Right lobe of liver (tissue), 6 donors: ENCODE measurements at regions not wholly inside any gene's neighbourhood (a gene's known extent, or its start where the extent isn't known, plus 50 kb on each side); places are given as distances from the start of the nearest gene placed in this dataset.

Experiments used
- ATAC-seq, 4 donors: fragments of 200-7000 bp; cut with Tn5 transposase; one replicate each; pipeline ENCODE4 v1.9.1; 2020; ENCODE audit warnings: mild to moderate bottlenecking in 4 of 4, moderate library complexity in 4 of 4
- DNase-seq, 3 donors: peaks; one replicate each; pipeline ENCODE4 v3.0.0-alpha.2; 2020
- H3K27ac ChIP-seq, 3 donors: fragments of 200-600 bp; one replicate each; pipeline ENCODE4 v1.8.0; 2022
- H3K27me3 ChIP-seq, 2 donors: fragments of 200-600 bp; one replicate each; pipeline ENCODE4 v1.8.0; 2022
- H3K36me3 ChIP-seq, 4 donors: fragments of 200-600 bp; sonication (generic) in 1 of 4; one replicate each; pipeline versions ENCODE4 v1.5.1 to v1.8.0; 2017 to 2022; ENCODE audit warnings: control low read depth in 1 of 4
- H3K4me1 ChIP-seq, 4 donors: fragments of 200-600 bp; sonication (generic) in 1 of 4; one replicate each; pipeline versions ENCODE4 v1.5.1 to v1.8.0; 2017 to 2022; ENCODE audit warnings: control low read depth in 1 of 4
- H3K4me3 ChIP-seq, 3 donors: fragments of 200-600 bp; one replicate each; pipeline ENCODE4 v1.8.0; 2022
- H3K9me3 ChIP-seq, 4 donors: fragments of 200-600 bp; sonication (generic) in 1 of 4; one replicate each; pipeline versions ENCODE4 v1.5.1 to v1.8.0; 2017 to 2022; ENCODE audit warnings: control low read depth in 1 of 4
- POLR2A ChIP-seq: fragments of 450-650 bp; IDR thresholded peaks from one replicate; pipeline ENCODE4 v1.6.1; 2017; ENCODE audit warnings: antibody characterized with exemption, mild to moderate bottlenecking
- WGBS: methylation state at CpG from one replicate; pipeline ENCODE4 v1.1.6; 2018; ENCODE audit warnings: low coverage, low lambda C conversion rate; ENCODE audit not compliant: insufficient coverage; ENCODE audit errors: missing lambda C conversion rate; 5-methylcytosine and 5-hydroxymethylcytosine counted together
- intact Hi-C, 2 donors: fragments of 100-400 bp; cut with DNase I; formaldehyde crosslinking; loops; one replicate each; pipeline versions ENCODE4 v1.11.2 to v1.14.1; 2022
- TF ChIP-seq, protein P1 (sequence below), 4 donors: fragments of 200-600 bp in 3 of 4; fragments of 450-650 bp in 1 of 4; IDR thresholded peaks; one replicate each; pipeline versions ENCODE4 v1.5.1 to v1.8.0; 2016 to 2022; ENCODE audit warnings: antibody characterized with exemption in 4 of 4, mild to moderate bottlenecking in 2 of 4
- donor health status: DM: no; HTN: yes; CAD: no.
- donor health status: DM: no; HTN: no; CAD: no.
- donor health status: DM: no; HTN: no; CAD: no.
- donor health status: DM: no; HTN: yes; CAD: no.
- donor health status: DM: no; HTN: yes; CAD: no.

DNA sequence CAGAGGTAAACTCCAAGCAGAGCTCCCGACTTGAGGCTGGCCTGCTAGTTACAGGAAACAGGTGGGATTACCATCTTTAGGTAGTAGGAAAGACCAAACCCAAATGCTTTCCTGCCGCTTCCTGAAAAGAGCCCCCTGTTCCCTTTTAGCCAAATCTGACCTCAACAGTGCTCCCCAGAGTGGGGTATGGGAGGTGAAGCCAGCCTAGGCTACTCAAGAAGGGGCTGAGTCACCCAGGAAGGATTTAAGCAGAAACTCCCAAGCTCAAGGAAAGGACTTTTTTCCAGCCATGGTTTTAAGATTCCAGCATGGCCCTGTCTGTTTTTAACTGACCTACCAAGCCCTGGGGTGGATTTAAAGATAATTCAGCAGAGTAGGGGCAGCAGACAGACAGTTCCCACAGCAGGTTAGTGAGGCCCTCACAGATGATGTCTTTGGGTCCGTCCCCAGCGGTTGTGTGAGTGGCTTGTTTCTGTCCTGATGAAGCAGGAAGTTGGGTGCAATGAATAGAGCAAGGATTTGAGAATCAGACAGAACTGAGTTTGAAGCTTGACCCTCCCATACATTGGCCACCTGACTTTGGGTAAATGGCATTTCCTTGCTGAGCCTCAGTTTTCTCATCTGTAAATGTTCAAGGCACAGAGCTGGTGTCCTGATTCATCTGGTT, 76.9 kb upstream of the MAFB start:
- no peak overlapping the region for H3K4me3 ChIP-seq
- DNase-seq (no peak), ATAC-seq (no peak)
- intact Hi-C loops: no loop called here
- no peaks in the 10 kb centered on the region for H3K4me1 ChIP-seq
- WGBS: 37% methylated on average over 2 of the region's 4 CpGs
- H3K27me3 ChIP-seq: no peaks in the 10 kb centered on the region
- TF ChIP-seq, protein P1, sequence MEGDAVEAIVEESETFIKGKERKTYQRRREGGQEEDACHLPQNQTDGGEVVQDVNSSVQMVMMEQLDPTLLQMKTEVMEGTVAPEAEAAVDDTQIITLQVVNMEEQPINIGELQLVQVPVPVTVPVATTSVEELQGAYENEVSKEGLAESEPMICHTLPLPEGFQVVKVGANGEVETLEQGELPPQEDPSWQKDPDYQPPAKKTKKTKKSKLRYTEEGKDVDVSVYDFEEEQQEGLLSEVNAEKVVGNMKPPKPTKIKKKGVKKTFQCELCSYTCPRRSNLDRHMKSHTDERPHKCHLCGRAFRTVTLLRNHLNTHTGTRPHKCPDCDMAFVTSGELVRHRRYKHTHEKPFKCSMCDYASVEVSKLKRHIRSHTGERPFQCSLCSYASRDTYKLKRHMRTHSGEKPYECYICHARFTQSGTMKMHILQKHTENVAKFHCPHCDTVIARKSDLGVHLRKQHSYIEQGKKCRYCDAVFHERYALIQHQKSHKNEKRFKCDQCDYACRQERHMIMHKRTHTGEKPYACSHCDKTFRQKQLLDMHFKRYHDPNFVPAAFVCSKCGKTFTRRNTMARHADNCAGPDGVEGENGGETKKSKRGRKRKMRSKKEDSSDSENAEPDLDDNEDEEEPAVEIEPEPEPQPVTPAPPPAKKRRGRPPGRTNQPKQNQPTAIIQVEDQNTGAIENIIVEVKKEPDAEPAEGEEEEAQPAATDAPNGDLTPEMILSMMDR (IDR thresholded peaks at IDR 0.05): no peak
- TF ChIP-seq POLR2A: no peak
- H3K36me3 ChIP-seq: no peaks in the 10 kb centered on the region
- H3K9me3 ChIP-seq: no peaks in the 10 kb centered on the region
- H3K27ac ChIP-seq: no peak overlapping the region

DNA sequence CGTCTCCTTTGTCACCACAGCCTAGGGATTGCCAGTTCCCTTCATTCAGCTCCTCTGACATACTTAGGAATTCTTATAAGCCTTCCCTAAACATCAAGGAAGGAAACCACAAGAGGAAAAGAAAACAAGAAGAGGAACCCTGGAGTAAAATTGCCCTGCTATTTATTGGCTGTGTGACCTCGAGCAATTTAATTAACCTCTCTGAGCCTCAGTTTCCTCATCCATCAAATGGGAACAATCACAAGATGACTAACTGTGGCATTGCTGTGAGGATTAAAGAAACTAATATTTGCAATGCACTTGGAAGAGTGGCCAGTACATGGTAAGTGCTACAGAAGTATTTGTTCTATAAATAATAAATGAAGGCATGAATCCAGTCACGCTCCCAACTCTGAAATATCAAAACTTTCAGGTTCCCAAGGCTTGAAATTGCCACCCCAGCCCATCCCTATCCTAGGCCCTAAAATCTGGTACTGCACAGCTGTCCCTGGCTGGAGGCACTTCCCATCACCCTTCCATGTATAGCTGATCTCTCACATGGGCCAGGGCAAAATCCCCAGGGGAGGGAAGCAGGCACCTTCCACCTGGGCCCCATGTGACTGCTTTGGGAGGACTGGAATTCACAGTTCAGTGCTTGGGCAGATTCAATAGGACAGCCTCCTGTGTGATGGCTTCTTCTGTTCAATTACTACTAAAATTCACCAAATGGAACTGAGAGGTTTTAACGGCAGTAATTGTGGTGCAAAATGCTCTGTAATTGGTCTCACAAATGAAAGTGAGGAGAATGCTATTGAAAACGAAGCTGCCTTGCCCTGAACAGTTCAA, 78.0 kb upstream of the MAFB start:
- intact Hi-C loops: no loop called here
- no peaks in the 10 kb centered on the region for H3K27me3 ChIP-seq
- no peaks in the 10 kb centered on the region for H3K4me1 ChIP-seq
- WGBS: 51% methylated on average over 5 of the region's 5 CpGs
- ATAC-seq: no peak
- TF ChIP-seq, protein P1 (IDR thresholded peaks at IDR 0.05): no peak
- no peak for TF ChIP-seq POLR2A
- H3K36me3 ChIP-seq: no peaks in the 10 kb centered on the region
- DNase-seq: no peak
- H3K27ac ChIP-seq: no peak overlapping the region
- H3K4me3 ChIP-seq: no peak overlapping the region
- no peaks in the 10 kb centered on the region for H3K9me3 ChIP-seq

DNA sequence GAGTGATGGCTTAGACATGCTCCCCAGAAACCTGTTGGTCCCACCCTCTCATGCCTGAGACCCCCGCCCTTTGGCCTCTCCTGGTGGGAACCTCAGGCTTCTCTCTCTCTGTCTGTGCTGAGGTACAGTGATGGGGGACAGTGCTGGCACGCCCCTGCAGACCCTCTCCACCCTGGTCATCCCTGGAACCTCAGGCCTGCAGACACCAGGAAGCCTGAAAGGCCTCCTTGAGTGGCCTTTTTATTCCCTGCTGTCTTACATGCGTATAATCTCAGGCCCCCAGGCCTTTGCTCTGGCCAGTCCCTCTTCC, 78.5 kb upstream of the MAFB start:
- ATAC-seq (no peak), DNase-seq (no peak)
- no peak for TF ChIP-seq POLR2A
- TF ChIP-seq, protein P1 (IDR thresholded peaks at IDR 0.05): no peak
- H3K4me3 ChIP-seq: no peak overlapping the region
- H3K27me3 ChIP-seq: no peaks in the 10 kb centered on the region
- 72% methylated on average over 3 of the region's 3 CpGs for WGBS
- intact Hi-C loops: no loop called here
- no peaks in the 10 kb centered on the region for H3K9me3 ChIP-seq
- no peaks in the 10 kb centered on the region for H3K36me3 ChIP-seq
- no peaks in the 10 kb centered on the region for H3K4me1 ChIP-seq
- H3K27ac ChIP-seq: no peak overlapping the region

DNA sequence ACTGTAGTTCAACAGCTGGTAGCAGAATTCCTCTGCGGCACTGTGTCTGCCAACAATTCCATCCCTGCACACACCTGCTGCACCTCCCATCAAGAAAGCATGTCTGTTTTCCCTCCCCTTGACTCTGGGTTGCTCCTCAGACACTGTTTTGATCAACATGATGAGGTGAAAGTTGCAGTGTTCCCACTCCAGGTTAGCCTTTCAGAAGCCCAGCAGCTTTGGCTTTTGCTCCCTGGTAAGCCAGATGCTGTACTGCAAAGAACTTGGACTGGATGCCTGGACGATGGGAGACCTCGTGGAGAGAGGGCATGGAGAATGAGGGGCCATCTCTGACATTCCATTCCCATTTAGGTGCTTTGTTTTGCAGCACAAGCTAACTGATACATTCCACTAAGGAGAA, 79.1 kb upstream of the MAFB start:
- ATAC-seq (no peak), DNase-seq (no peak)
- Histone ChIP-seq H3K4me1 (no peaks in the 10 kb centered on the region), H3K4me3 (no peak overlapping the region), H3K27ac (no peak overlapping the region), H3K9me3 (no peaks in the 10 kb centered on the region), H3K27me3 (no peaks in the 10 kb centered on the region), H3K36me3 (no peaks in the 10 kb centered on the region)
- WGBS: 48% methylated on average over 3 of the region's 3 CpGs
- intact Hi-C loops: no loop called here
- TF ChIP-seq, protein P1 (IDR thresholded peaks at IDR 0.05): no peak
- no peak for TF ChIP-seq POLR2A
